ENCODE measurements at regions not wholly inside any gene's neighbourhood (a gene's known extent, or its start where the extent isn't known, plus 50 kb on each side); places are given as distances from the start of the nearest gene placed in this dataset.

GRCh38 chr6:85121158-85121557, 328.7 kb upstream of the NT5E start:
- CTCF ChIA-PET, result no interaction called here
- intact Hi-C loops (cut with micrococcal nuclease; ENCODE audit: unreplicated experiment), result loop anchor here (10.0 kb wide), 1 partner anchor 696 kb away; no protein-coding TSS in a partner anchor

GRCh38 chr6:85118652-85119235, 331.1 kb upstream of the NT5E start:
- no peak overlapping the region for H3K27ac ChIP-seq (ENCODE audit: low read length)
- DNase-seq (ENCODE audit: low read depth, low spot score) (no peak), ATAC-seq (no peak)
- intact Hi-C loops (cut with micrococcal nuclease; ENCODE audit: unreplicated experiment) (no loop called here), in situ Hi-C loops (cut with HindIII; ENCODE audit: low pct_unique_long_range_greater_than_20kb, low sequenced_read_pairs) (no loop called here)
- H3K9me3 ChIP-seq (ENCODE audit: control insufficient read depth, insufficient read depth, low read depth, low read length), result no peaks in the 10 kb centered on the region
- no peak overlapping the region for H3K4me3 ChIP-seq (ENCODE audit: low read depth in 2 of 2, low read length in 2 of 2)
- TF ChIP-seq, protein P1, sequence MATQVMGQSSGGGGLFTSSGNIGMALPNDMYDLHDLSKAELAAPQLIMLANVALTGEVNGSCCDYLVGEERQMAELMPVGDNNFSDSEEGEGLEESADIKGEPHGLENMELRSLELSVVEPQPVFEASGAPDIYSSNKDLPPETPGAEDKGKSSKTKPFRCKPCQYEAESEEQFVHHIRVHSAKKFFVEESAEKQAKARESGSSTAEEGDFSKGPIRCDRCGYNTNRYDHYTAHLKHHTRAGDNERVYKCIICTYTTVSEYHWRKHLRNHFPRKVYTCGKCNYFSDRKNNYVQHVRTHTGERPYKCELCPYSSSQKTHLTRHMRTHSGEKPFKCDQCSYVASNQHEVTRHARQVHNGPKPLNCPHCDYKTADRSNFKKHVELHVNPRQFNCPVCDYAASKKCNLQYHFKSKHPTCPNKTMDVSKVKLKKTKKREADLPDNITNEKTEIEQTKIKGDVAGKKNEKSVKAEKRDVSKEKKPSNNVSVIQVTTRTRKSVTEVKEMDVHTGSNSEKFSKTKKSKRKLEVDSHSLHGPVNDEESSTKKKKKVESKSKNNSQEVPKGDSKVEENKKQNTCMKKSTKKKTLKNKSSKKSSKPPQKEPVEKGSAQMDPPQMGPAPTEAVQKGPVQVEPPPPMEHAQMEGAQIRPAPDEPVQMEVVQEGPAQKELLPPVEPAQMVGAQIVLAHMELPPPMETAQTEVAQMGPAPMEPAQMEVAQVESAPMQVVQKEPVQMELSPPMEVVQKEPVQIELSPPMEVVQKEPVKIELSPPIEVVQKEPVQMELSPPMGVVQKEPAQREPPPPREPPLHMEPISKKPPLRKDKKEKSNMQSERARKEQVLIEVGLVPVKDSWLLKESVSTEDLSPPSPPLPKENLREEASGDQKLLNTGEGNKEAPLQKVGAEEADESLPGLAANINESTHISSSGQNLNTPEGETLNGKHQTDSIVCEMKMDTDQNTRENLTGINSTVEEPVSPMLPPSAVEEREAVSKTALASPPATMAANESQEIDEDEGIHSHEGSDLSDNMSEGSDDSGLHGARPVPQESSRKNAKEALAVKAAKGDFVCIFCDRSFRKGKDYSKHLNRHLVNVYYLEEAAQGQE (IDR thresholded peaks at IDR 0.05; ENCODE audit: insufficient read depth in 1 of 2, low read depth in 2 of 2, low read length in 1 of 2), result no peak
- TF ChIP-seq SIN3A (IDR thresholded peaks at IDR 0.05; ENCODE audit: borderline replicate concordance, insufficient read depth, low read depth, low read length) (no peak), TCF7L2 (IDR thresholded peaks at IDR 0.05; ENCODE audit: low read depth, low read length) (no peak), POLR2AphosphoS5 (IDR thresholded peaks at IDR 0.05; ENCODE audit: low read depth, low read length) (no peak)
- POLR2A ChIA-PET, result no interaction called here
- no peaks in the 10 kb centered on the region for H3K4me1 ChIP-seq (ENCODE audit: control insufficient read depth, insufficient read depth, low read length)
- CTCF ChIA-PET, result no interaction called here
- no peaks in the 10 kb centered on the region for H3K36me3 ChIP-seq (ENCODE audit: control insufficient read depth, insufficient read depth, low read length)
- H3K27me3 ChIP-seq (ENCODE audit: control insufficient read depth, insufficient read depth, low read length), result no peaks in the 10 kb centered on the region
- BruUV-seq (replicated peaks), result no TSS peak

More at GRCh38 chr6:85121158-85121557, 328.7 kb upstream of the NT5E start:
- Histone ChIP-seq H3K27ac (ENCODE audit: low read length) (no peak overlapping the region), H3K27me3 (ENCODE audit: control insufficient read depth, insufficient read depth, low read length) (no peaks in the 10 kb centered on the region; the same call in 1 of the 2 replicates), H3K36me3 (ENCODE audit: control insufficient read depth, insufficient read depth, low read length) (no peaks in the 10 kb centered on the region), H3K4me3 (ENCODE audit: low read depth in 2 of 2, low read length in 2 of 2) (no peak overlapping the region), H3K4me1 (ENCODE audit: control insufficient read depth, insufficient read depth, low read length) (no peaks in the 10 kb centered on the region), H3K9me3 (ENCODE audit: control insufficient read depth, insufficient read depth, low read depth, low read length) (no peaks in the 10 kb centered on the region)
- in situ Hi-C loops (cut with HindIII; ENCODE audit: low pct_unique_long_range_greater_than_20kb, low sequenced_read_pairs), result no loop called here
- DNase-seq (ENCODE audit: low read depth, low spot score) (no peak), ATAC-seq (no peak)
- BruUV-seq (replicated peaks), result no TSS peak
- POLR2A ChIA-PET, result no interaction called here
- TF ChIP-seq SIN3A (IDR thresholded peaks at IDR 0.05; ENCODE audit: borderline replicate concordance, insufficient read depth, low read depth, low read length), result no peak
- TF ChIP-seq, protein P2, sequence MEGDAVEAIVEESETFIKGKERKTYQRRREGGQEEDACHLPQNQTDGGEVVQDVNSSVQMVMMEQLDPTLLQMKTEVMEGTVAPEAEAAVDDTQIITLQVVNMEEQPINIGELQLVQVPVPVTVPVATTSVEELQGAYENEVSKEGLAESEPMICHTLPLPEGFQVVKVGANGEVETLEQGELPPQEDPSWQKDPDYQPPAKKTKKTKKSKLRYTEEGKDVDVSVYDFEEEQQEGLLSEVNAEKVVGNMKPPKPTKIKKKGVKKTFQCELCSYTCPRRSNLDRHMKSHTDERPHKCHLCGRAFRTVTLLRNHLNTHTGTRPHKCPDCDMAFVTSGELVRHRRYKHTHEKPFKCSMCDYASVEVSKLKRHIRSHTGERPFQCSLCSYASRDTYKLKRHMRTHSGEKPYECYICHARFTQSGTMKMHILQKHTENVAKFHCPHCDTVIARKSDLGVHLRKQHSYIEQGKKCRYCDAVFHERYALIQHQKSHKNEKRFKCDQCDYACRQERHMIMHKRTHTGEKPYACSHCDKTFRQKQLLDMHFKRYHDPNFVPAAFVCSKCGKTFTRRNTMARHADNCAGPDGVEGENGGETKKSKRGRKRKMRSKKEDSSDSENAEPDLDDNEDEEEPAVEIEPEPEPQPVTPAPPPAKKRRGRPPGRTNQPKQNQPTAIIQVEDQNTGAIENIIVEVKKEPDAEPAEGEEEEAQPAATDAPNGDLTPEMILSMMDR (IDR thresholded peaks at IDR 0.05), result no peak
- TF ChIP-seq POLR2AphosphoS5 (IDR thresholded peaks at IDR 0.05; ENCODE audit: low read depth, low read length), result no peak
- TF ChIP-seq, protein P1 (IDR thresholded peaks at IDR 0.05; ENCODE audit: insufficient read depth in 1 of 2, low read depth in 2 of 2, low read length in 1 of 2), result no peak
- TF ChIP-seq TCF7L2 (IDR thresholded peaks at IDR 0.05; ENCODE audit: low read depth, low read length), result no peak
